Pulmonary artery endothelial cell (primary cell): ENCODE measurements at regions not wholly inside any gene's neighbourhood (a gene's known extent, or its start where the extent isn't known, plus 50 kb on each side); places are given as distances from the start of the nearest gene placed in this dataset.

Source experiments
- DNase-seq: peaks from one replicate; pipeline ENCODE4 v3.0.0-alpha.2; 2011; ENCODE audit warnings: low read depth, low spot score

GRCh38 chr11:79699246-79699645 lies 258.4 kb upstream of the TENM4 start:
- DNase-seq, result no peak

- DNase-seq, result no peak
Measured at GRCh38 chr11:79697905-79698304, 257.1 kb upstream of the TENM4 start.

- no peak for DNase-seq
Measured at GRCh38 chr11:79694368-79694767, 253.5 kb upstream of the TENM4 start.

GRCh38 chr11:79691445-79691844 lies 250.6 kb upstream of the TENM4 start:
- DNase-seq, result no peak

- no peak for DNase-seq
Measured at GRCh38 chr11:79686703-79687419, 246.0 kb upstream of the TENM4 start.

GRCh38 chr11:79683930-79684329 lies 243.1 kb upstream of the TENM4 start:
- DNase-seq, result no peak

GRCh38 chr11:79678780-79679452 lies 238.1 kb upstream of the TENM4 start:
- no peak for DNase-seq

- no peak for DNase-seq
Measured at GRCh38 chr11:79676396-79676795, 235.6 kb upstream of the TENM4 start.

- DNase-seq, result no peak
Measured at GRCh38 chr11:79675081-79675480, 234.3 kb upstream of the TENM4 start.

- no peak for DNase-seq
Measured at GRCh38 chr11:79672786-79673185, 232.0 kb upstream of the TENM4 start.

- no peak for DNase-seq
Measured at GRCh38 chr11:79671401-79671800, 230.6 kb upstream of the TENM4 start.

- no peak for DNase-seq
Measured at GRCh38 chr11:79670882-79671281, 230.1 kb upstream of the TENM4 start.

- no peak for DNase-seq
Measured at GRCh38 chr11:79668575-79668974, 227.7 kb upstream of the TENM4 start.

GRCh38 chr11:79667380-79667779 lies 226.6 kb upstream of the TENM4 start:
- DNase-seq, result no peak

- no peak for DNase-seq
Measured at GRCh38 chr11:79663017-79663416, 222.2 kb upstream of the TENM4 start.

GRCh38 chr11:79661373-79661772 lies 220.5 kb upstream of the TENM4 start:
- no peak for DNase-seq

GRCh38 chr11:79648766-79649520 lies 208.1 kb upstream of the TENM4 start:
- DNase-seq, result no peak

- no peak for DNase-seq
Measured at GRCh38 chr11:79637219-79637618, 196.4 kb upstream of the TENM4 start.

- DNase-seq, result no peak
Measured at GRCh38 chr11:79634905-79635304, 194.1 kb upstream of the TENM4 start.

- DNase-seq, result no peak
Measured at GRCh38 chr11:79627281-79627680, 186.5 kb upstream of the TENM4 start.

- DNase-seq, result no peak
Measured at GRCh38 chr11:79626135-79627075, 185.6 kb upstream of the TENM4 start.
